ENCODE measurements at regions not wholly inside any gene's neighbourhood (a gene's known extent, or its start where the extent isn't known, plus 50 kb on each side); places are given as distances from the start of the nearest gene placed in this dataset.

- H3K27ac Mint-ChIP-seq = no peak overlapping the region
- H3K36me3 Mint-ChIP-seq = no peaks in the 10 kb centered on the region
- POLR2A ChIA-PET = no interaction called here
- H3K9me3 Mint-ChIP-seq = no peaks in the 10 kb centered on the region
- H3K27me3 Mint-ChIP-seq = peaks cover 10% of the 10 kb centered on the region
- no peak overlapping the region for H3K4me3 Mint-ChIP-seq
- ATAC-seq (ENCODE audit: low read depth) (no peak), DNase-seq (no peak)
- no peaks in the 10 kb centered on the region for H3K4me1 Mint-ChIP-seq
Measured at GRCh38 chr9:2286825-2287455, 271.8 kb downstream of the SMARCA2 start.

- Mint-ChIP-seq H3K4me1 (no peaks in the 10 kb centered on the region), H3K4me3 (no peak overlapping the region), H3K9me3 (no peaks in the 10 kb centered on the region), H3K36me3 (no peaks in the 10 kb centered on the region), H3K27me3 (peaks cover 11% of the 10 kb centered on the region), H3K27ac (no peak overlapping the region)
- no peak for ATAC-seq (ENCODE audit: low read depth)
- DNase-seq = no peak
- POLR2A ChIA-PET = no interaction called here
Measured at GRCh38 chr9:2288309-2288708, 273.2 kb downstream of the SMARCA2 start.

GRCh38 chr9:2289263-2289662 lies 274.1 kb downstream of the SMARCA2 start:
- H3K27ac Mint-ChIP-seq = no peak overlapping the region
- POLR2A ChIA-PET = no interaction called here
- DNase-seq (no peak), ATAC-seq (ENCODE audit: low read depth) (no peak)
- no peaks in the 10 kb centered on the region for H3K36me3 Mint-ChIP-seq
- H3K9me3 Mint-ChIP-seq = no peaks in the 10 kb centered on the region
- H3K4me3 Mint-ChIP-seq = no peak overlapping the region
- peaks cover 8% of the 10 kb centered on the region for H3K27me3 Mint-ChIP-seq
- H3K4me1 Mint-ChIP-seq = no peaks in the 10 kb centered on the region

- H3K27me3 Mint-ChIP-seq = peaks cover 8% of the 10 kb centered on the region
- DNase-seq (no peak), ATAC-seq (ENCODE audit: low read depth) (no peak)
- H3K27ac Mint-ChIP-seq = no peak overlapping the region
- H3K4me1 Mint-ChIP-seq = no peaks in the 10 kb centered on the region
- no peaks in the 10 kb centered on the region for H3K9me3 Mint-ChIP-seq
- no peak overlapping the region for H3K4me3 Mint-ChIP-seq
- no peaks in the 10 kb centered on the region for H3K36me3 Mint-ChIP-seq
- POLR2A ChIA-PET = no interaction called here
Measured at GRCh38 chr9:2290382-2290781, 275.2 kb downstream of the SMARCA2 start.

GRCh38 chr9:2291980-2292704 lies 277.0 kb downstream of the SMARCA2 start:
- DNase-seq (no peak), ATAC-seq (ENCODE audit: low read depth) (no peak)
- H3K36me3 Mint-ChIP-seq = no peaks in the 10 kb centered on the region
- POLR2A ChIA-PET = no interaction called here
- H3K4me3 Mint-ChIP-seq = no peak overlapping the region
- H3K27ac Mint-ChIP-seq = no peak overlapping the region
- H3K9me3 Mint-ChIP-seq = no peaks in the 10 kb centered on the region
- H3K4me1 Mint-ChIP-seq = no peaks in the 10 kb centered on the region
- peaks cover 8% of the 10 kb centered on the region for H3K27me3 Mint-ChIP-seq

GRCh38 chr9:2292733-2293132 lies 277.6 kb downstream of the SMARCA2 start:
- no peaks in the 10 kb centered on the region for H3K4me1 Mint-ChIP-seq

GRCh38 chr9:2297771-2298170 lies 282.6 kb downstream of the SMARCA2 start:
- no peaks in the 10 kb centered on the region for H3K4me1 Mint-ChIP-seq
- no peak overlapping the region for H3K4me3 Mint-ChIP-seq
- H3K27ac Mint-ChIP-seq = no peak overlapping the region
- no peaks in the 10 kb centered on the region for H3K36me3 Mint-ChIP-seq
- peaks cover 3% of the 10 kb centered on the region for H3K9me3 Mint-ChIP-seq
- POLR2A ChIA-PET = no interaction called here
- no peaks in the 10 kb centered on the region for H3K27me3 Mint-ChIP-seq
- DNase-seq = no peak
- no peak for ATAC-seq (ENCODE audit: low read depth)

More at GRCh38 chr9:2292733-2293132, 277.6 kb downstream of the SMARCA2 start:
- Mint-ChIP-seq H3K27ac (no peak overlapping the region), H3K36me3 (no peaks in the 10 kb centered on the region), H3K27me3 (peaks cover 7% of the 10 kb centered on the region), H3K9me3 (no peaks in the 10 kb centered on the region), H3K4me3 (no peak overlapping the region)
- POLR2A ChIA-PET = no interaction called here
- DNase-seq (no peak), ATAC-seq (ENCODE audit: low read depth) (no peak)

- Mint-ChIP-seq H3K4me3 (no peak overlapping the region), H3K4me1 (no peaks in the 10 kb centered on the region), H3K36me3 (no peaks in the 10 kb centered on the region), H3K27ac (no peak overlapping the region), H3K9me3 (peaks cover 3% of the 10 kb centered on the region), H3K27me3 (no peaks in the 10 kb centered on the region)
- ATAC-seq (ENCODE audit: low read depth) (no peak), DNase-seq (no peak)
- POLR2A ChIA-PET = no interaction called here
Measured at GRCh38 chr9:2298217-2298616, 283.1 kb downstream of the SMARCA2 start.

GRCh38 chr9:2299156-2299842 lies 284.2 kb downstream of the SMARCA2 start:
- DNase-seq = no peak
- H3K27ac Mint-ChIP-seq = no peak overlapping the region
- no peak overlapping the region for H3K4me3 Mint-ChIP-seq
- no peaks in the 10 kb centered on the region for H3K27me3 Mint-ChIP-seq
- no peak for ATAC-seq (ENCODE audit: low read depth)
- H3K4me1 Mint-ChIP-seq = no peaks in the 10 kb centered on the region
- POLR2A ChIA-PET = no interaction called here
- H3K9me3 Mint-ChIP-seq = peaks cover 3% of the 10 kb centered on the region
- no peaks in the 10 kb centered on the region for H3K36me3 Mint-ChIP-seq

GRCh38 chr9:2299843-2300205 lies 284.7 kb downstream of the SMARCA2 start:
- no peaks in the 10 kb centered on the region for H3K4me1 Mint-ChIP-seq
- H3K4me3 Mint-ChIP-seq = no peak overlapping the region
- H3K36me3 Mint-ChIP-seq = no peaks in the 10 kb centered on the region
- no peaks in the 10 kb centered on the region for H3K27me3 Mint-ChIP-seq
- POLR2A ChIA-PET = no interaction called here
- peaks cover 3% of the 10 kb centered on the region for H3K9me3 Mint-ChIP-seq
- DNase-seq (no peak), ATAC-seq (ENCODE audit: low read depth) (no peak)
- no peak overlapping the region for H3K27ac Mint-ChIP-seq

GRCh38 chr9:2300325-2300724 lies 285.2 kb downstream of the SMARCA2 start:
- ATAC-seq (ENCODE audit: low read depth) = no peak
- Mint-ChIP-seq H3K4me1 (no peaks in the 10 kb centered on the region), H3K4me3 (no peak overlapping the region), H3K27me3 (no peaks in the 10 kb centered on the region), H3K9me3 (peaks cover 3% of the 10 kb centered on the region), H3K36me3 (no peaks in the 10 kb centered on the region), H3K27ac (no peak overlapping the region)
- DNase-seq = no peak
- POLR2A ChIA-PET = no interaction called here

GRCh38 chr9:2302606-2303005 lies 287.5 kb downstream of the SMARCA2 start:
- Mint-ChIP-seq H3K9me3 (peaks cover 3% of the 10 kb centered on the region), H3K4me1 (no peaks in the 10 kb centered on the region), H3K27ac (no peak overlapping the region), H3K27me3 (no peaks in the 10 kb centered on the region), H3K36me3 (no peaks in the 10 kb centered on the region), H3K4me3 (no peak overlapping the region)
- no peak for DNase-seq
- POLR2A ChIA-PET = no interaction called here
- no peak for ATAC-seq (ENCODE audit: low read depth)

- Mint-ChIP-seq H3K27ac (no peak overlapping the region), H3K27me3 (no peaks in the 10 kb centered on the region), H3K36me3 (no peaks in the 10 kb centered on the region), H3K9me3 (peaks cover 3% of the 10 kb centered on the region), H3K4me3 (no peak overlapping the region), H3K4me1 (no peaks in the 10 kb centered on the region)
- POLR2A ChIA-PET = no interaction called here
- DNase-seq (no peak), ATAC-seq (ENCODE audit: low read depth) (no peak)
Measured at GRCh38 chr9:2303056-2303455, 287.9 kb downstream of the SMARCA2 start.

- no peaks in the 10 kb centered on the region for H3K36me3 Mint-ChIP-seq
Measured at GRCh38 chr9:2307480-2307879, 292.3 kb downstream of the SMARCA2 start.

More at GRCh38 chr9:2307480-2307879, 292.3 kb downstream of the SMARCA2 start:
- Mint-ChIP-seq H3K9me3 (peaks cover 5% of the 10 kb centered on the region), H3K4me1 (no peaks in the 10 kb centered on the region), H3K4me3 (no peak overlapping the region), H3K27ac (no peak overlapping the region), H3K27me3 (peaks cover 6% of the 10 kb centered on the region)
- ATAC-seq (ENCODE audit: low read depth) (no peak), DNase-seq (no peak)
- POLR2A ChIA-PET = no interaction called here
